ENCODE measurements at regions not wholly inside any gene's neighbourhood (a gene's known extent, or its start where the extent isn't known, plus 50 kb on each side); places are given as distances from the start of the nearest gene placed in this dataset.
A peak's percentile ranks its signal among the peaks of the same experiment; 100 is the strongest.

- H3K9me3 Mint-ChIP-seq: no peaks in the 10 kb centered on the region
- no peaks in the 10 kb centered on the region for H3K27me3 Mint-ChIP-seq (ENCODE audit: low read depth)
- DNase-seq (ENCODE audit: low spot score in 2 of 2, unreplicated experiment in 2 of 2): no peak
- TF ChIP-seq CTCF (IDR thresholded peaks at IDR 0.05; ENCODE audit: unreplicated experiment): no peak
- peaks cover 3% of the 10 kb centered on the region for H3K36me3 Mint-ChIP-seq
- peaks cover 18% of the 10 kb centered on the region for H3K4me1 Mint-ChIP-seq
- H3K4me3 Mint-ChIP-seq: no peak overlapping the region
- no peak overlapping the region for H3K27ac Mint-ChIP-seq
These were observed 73.2 kb upstream of the PSMA6 start for GRCh38 chr14:35218963-35219362.

GRCh38 chr14:35220027-35220676 is 72.0 kb upstream of the PSMA6 start:
- Mint-ChIP-seq H3K27ac (no peak overlapping the region), H3K4me3 (no peak overlapping the region), H3K9me3 (no peaks in the 10 kb centered on the region), H3K27me3 (ENCODE audit: low read depth) (no peaks in the 10 kb centered on the region), H3K4me1 (peaks cover 11% of the 10 kb centered on the region), H3K36me3 (peaks cover 3% of the 10 kb centered on the region)
- no peak for DNase-seq (ENCODE audit: low spot score in 2 of 2, unreplicated experiment in 2 of 2)
- TF ChIP-seq CTCF (IDR thresholded peaks at IDR 0.05; ENCODE audit: unreplicated experiment): no peak

GRCh38 chr14:35220920-35221319 is 71.3 kb upstream of the PSMA6 start:
- H3K36me3 Mint-ChIP-seq: peaks cover 3% of the 10 kb centered on the region
- DNase-seq (ENCODE audit: low spot score in 2 of 2, unreplicated experiment in 2 of 2): no peak
- H3K4me3 Mint-ChIP-seq: no peak overlapping the region
- no peaks in the 10 kb centered on the region for H3K27me3 Mint-ChIP-seq (ENCODE audit: low read depth)
- no peak overlapping the region for H3K27ac Mint-ChIP-seq
- TF ChIP-seq CTCF (IDR thresholded peaks at IDR 0.05; ENCODE audit: unreplicated experiment): no peak
- peaks cover 7% of the 10 kb centered on the region for H3K4me1 Mint-ChIP-seq
- H3K9me3 Mint-ChIP-seq: no peaks in the 10 kb centered on the region

GRCh38 chr14:35221462-35221861 is 70.7 kb upstream of the PSMA6 start:
- peak overlapping the region; percentile 60 for H3K27ac Mint-ChIP-seq
- H3K9me3 Mint-ChIP-seq: no peaks in the 10 kb centered on the region
- no peak for TF ChIP-seq CTCF (IDR thresholded peaks at IDR 0.05; ENCODE audit: unreplicated experiment)
- no peak overlapping the region for H3K4me3 Mint-ChIP-seq
- peaks cover 7% of the 10 kb centered on the region for H3K4me1 Mint-ChIP-seq
- no peak for DNase-seq (ENCODE audit: low spot score in 2 of 2, unreplicated experiment in 2 of 2)
- H3K36me3 Mint-ChIP-seq: peaks cover 3% of the 10 kb centered on the region
- H3K27me3 Mint-ChIP-seq (ENCODE audit: low read depth): no peaks in the 10 kb centered on the region

- Mint-ChIP-seq H3K27me3 (ENCODE audit: low read depth) (no peaks in the 10 kb centered on the region), H3K4me1 (peaks cover 7% of the 10 kb centered on the region)
- DNase-seq (ENCODE audit: low spot score in 2 of 2, unreplicated experiment in 2 of 2): no peak
These were observed 69.9 kb upstream of the PSMA6 start for GRCh38 chr14:35222324-35222723.

More at GRCh38 chr14:35222324-35222723, 69.9 kb upstream of the PSMA6 start:
- Mint-ChIP-seq H3K9me3 (no peaks in the 10 kb centered on the region), H3K27ac (peak overlapping the region; percentile 60), H3K36me3 (peaks cover 3% of the 10 kb centered on the region), H3K4me3 (no peak overlapping the region)
- no peak for TF ChIP-seq CTCF (IDR thresholded peaks at IDR 0.05; ENCODE audit: unreplicated experiment)

All from mesothelial cell of epicardium (in vitro differentiated cells).